K562 (cell line): ENCODE measurements at regions not wholly inside any gene's neighbourhood (a gene's known extent, or its start where the extent isn't known, plus 50 kb on each side); places are given as distances from the start of the nearest gene placed in this dataset.

ENCODE experiments used
- CBX5 ChIP-seq: IDR thresholded peaks from 2 replicates; pipeline ENCODE4 v1.6.1; 2014; ENCODE audit warnings: low read depth, borderline replicate concordance
- ELF1 ChIP-seq: fragments of 200-800 bp; sonication (Bioruptor generic); IDR thresholded peaks from 2 replicates; pipeline ENCODE4 v1.6.1; 2016; ENCODE audit warnings: missing genetic modification characterization, missing compliant biosample characterization
- ETV6 ChIP-seq, 3 experiments: fragments of 150-350 bp in 1 of 3; sonication (generic) in 1 of 3; formaldehyde crosslinking in 1 of 3; IDR thresholded peaks; 2 replicates each; pipeline versions ENCODE4 v1.6.1 to v1.8.0; 2014 to 2022; ENCODE audit warnings: borderline replicate concordance in 2 of 3, low read depth in 2 of 3, antibody characterized with exemption in 1 of 3, low read length in 1 of 3, mild to moderate bottlenecking in 1 of 3, missing genetic modification reagents in 1 of 3
- POLR2AphosphoS5 ChIP-seq: IDR thresholded peaks from 2 replicates; pipeline ENCODE4 v1.6.1; 2011; ENCODE audit warnings: mild to moderate bottlenecking, low read depth, low read length, moderate library complexity; ENCODE audit not compliant: control insufficient read depth, insufficient read depth
- RAD51 ChIP-seq: fragments of 450-650 bp; IDR thresholded peaks from 2 replicates; pipeline ENCODE4 v1.7.1; 2016; ENCODE audit warnings: low read depth, mild to moderate bottlenecking, borderline replicate concordance
- RCOR1 ChIP-seq, 2 experiments: IDR thresholded peaks; 2 replicates each; pipeline ENCODE4 v1.6.1; 2012; ENCODE audit warnings: low read depth in 2 of 2, low read length in 2 of 2, borderline replicate concordance in 1 of 2, improper control_type of control experiment in 1 of 2
- RNF2 ChIP-seq: sonication (generic); IDR thresholded peaks from 2 replicates; pipeline ENCODE4 v1.6.1; 2016
- SRF ChIP-seq, 2 experiments: fragments of 250-450, 450-650 bp in 1 of 2; sonication (Bioruptor Pico) in 1 of 2; sonication (generic) in 1 of 2; formaldehyde crosslinking; IDR thresholded peaks; 2 replicates each; pipeline versions ENCODE4 v1.5.0 to v1.5.1; 2020 to 2022; ENCODE audit warnings: mild to moderate bottlenecking in 1 of 2, missing genetic modification reagents in 1 of 2
- TBP ChIP-seq: optimal IDR thresholded peaks from 2 replicates; pipeline ENCODE3; 2011; ENCODE audit warnings: low read depth, low read length, improper control_type of control experiment
- ZBTB8A ChIP-seq: fragments of 450-650 bp; IDR thresholded peaks from 2 replicates; pipeline ENCODE4 v1.6.1; 2018; ENCODE audit warnings: mild to moderate bottlenecking, moderate library complexity; ENCODE audit not compliant: partially characterized antibody
- TF ChIP-seq, protein P1 (sequence below), 3 experiments: IDR thresholded peaks in 2 of 3; conservative IDR thresholded peaks in 1 of 3; 2 replicates each; pipeline ENCODE4 v1.5.1; 2011 to 2012; ENCODE audit warnings: low read length in 3 of 3, mild to moderate bottlenecking in 3 of 3, control low read depth in 2 of 3, improper control_type of control experiment in 1 of 3, inconsistent platforms in 1 of 3, low read depth in 1 of 3, mixed read lengths in 1 of 3, moderate library complexity in 1 of 3; ENCODE audit not compliant: insufficient read depth in 2 of 3

DNA sequence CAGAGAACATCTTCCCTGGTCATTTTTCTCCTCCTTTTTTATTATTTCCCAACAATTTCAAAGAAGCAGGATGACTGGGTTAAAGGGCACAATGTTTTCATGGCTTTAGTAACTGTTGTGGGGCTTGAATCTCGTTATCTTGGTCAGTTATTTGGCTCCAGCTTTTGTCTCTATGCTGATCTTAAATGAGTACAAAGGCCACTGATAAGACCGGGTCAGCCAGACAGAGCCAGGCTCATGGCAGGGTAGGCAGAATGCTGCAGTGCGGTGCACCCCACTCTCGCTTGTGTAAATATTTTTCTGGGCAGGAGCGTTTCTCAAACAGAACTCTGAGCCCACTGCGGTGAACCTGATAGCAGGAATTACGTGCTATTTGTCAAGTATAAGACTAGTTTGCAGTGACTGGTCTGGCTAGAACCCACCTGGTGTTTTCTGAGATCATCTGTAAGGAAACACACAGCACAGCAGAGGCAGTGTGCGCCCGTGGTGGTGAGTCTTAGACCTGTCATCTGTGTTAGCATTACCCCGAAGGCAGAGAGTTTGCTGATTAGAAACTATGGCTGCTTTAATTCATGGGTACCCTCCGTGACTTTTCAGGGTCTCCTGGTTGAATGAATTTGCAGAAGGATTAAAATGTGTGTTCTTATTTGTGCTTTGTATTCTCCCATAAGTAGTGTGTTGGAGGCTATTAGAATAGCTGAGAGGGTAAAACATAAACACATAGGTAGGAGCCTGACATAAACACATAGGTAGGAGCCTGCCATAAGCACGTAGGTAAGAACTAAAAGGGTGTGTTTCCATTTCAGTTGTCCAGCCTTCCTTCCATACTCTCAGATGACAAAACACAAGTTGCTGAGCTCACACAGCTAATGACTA is 158.6 kb upstream of the DMRT1 start:
- TF ChIP-seq RAD51 = no peak
- no peak for TF ChIP-seq RNF2
- TF ChIP-seq TBP = no peak
- no peak for TF ChIP-seq SRF (CRISPR knock-in tag; IDR thresholded peaks at IDR 0.05)
- no peak for TF ChIP-seq ZBTB8A
- no peak for TF ChIP-seq CBX5
- no peak for TF ChIP-seq ELF1
- no peak for TF ChIP-seq ETV6 (IDR thresholded peaks at IDR 0.05; ENCODE audit: borderline replicate concordance in 1 of 2, low read depth in 2 of 2, low read length in 1 of 2)
- no peak for TF ChIP-seq ETV6 (CRISPR knock-in tag; IDR thresholded peaks at IDR 0.05; ENCODE audit: borderline replicate concordance)
- no peak for TF ChIP-seq POLR2AphosphoS5
- TF ChIP-seq, protein P1, sequence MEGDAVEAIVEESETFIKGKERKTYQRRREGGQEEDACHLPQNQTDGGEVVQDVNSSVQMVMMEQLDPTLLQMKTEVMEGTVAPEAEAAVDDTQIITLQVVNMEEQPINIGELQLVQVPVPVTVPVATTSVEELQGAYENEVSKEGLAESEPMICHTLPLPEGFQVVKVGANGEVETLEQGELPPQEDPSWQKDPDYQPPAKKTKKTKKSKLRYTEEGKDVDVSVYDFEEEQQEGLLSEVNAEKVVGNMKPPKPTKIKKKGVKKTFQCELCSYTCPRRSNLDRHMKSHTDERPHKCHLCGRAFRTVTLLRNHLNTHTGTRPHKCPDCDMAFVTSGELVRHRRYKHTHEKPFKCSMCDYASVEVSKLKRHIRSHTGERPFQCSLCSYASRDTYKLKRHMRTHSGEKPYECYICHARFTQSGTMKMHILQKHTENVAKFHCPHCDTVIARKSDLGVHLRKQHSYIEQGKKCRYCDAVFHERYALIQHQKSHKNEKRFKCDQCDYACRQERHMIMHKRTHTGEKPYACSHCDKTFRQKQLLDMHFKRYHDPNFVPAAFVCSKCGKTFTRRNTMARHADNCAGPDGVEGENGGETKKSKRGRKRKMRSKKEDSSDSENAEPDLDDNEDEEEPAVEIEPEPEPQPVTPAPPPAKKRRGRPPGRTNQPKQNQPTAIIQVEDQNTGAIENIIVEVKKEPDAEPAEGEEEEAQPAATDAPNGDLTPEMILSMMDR (IDR thresholded peaks at IDR 0.05 in 2 of 3, conservative IDR thresholded peaks at IDR 0.05 in 1 of 3; ENCODE audit: insufficient read depth in 2 of 3, low read depth in 1 of 3, low read length in 3 of 3) = no peak
- TF ChIP-seq RCOR1 (IDR thresholded peaks at IDR 0.05; ENCODE audit: borderline replicate concordance in 1 of 2, low read depth in 2 of 2, low read length in 2 of 2) = no peak
